Tibial nerve (tissue), 4 donors: ENCODE measurements at regions not wholly inside any gene's neighbourhood (a gene's known extent, or its start where the extent isn't known, plus 50 kb on each side); places are given as distances from the start of the nearest gene placed in this dataset.

Source experiments
- DNase-seq, 2 donors: peaks; one replicate each; pipeline ENCODE4 v3.0.0-alpha.2; 2019; ENCODE audit warnings: low spot score in 2 of 2
- H3K27ac ChIP-seq, 4 donors: fragments of 200-600 bp; sonication (generic) in 3 of 4; one replicate each; pipeline ENCODE4 v1.5.1; 2017 to 2019; ENCODE audit warnings: mild to moderate bottlenecking in 1 of 4
- H3K27me3 ChIP-seq, 2 donors: fragments of 200-600 bp; sonication (generic) in 1 of 2; one replicate each; pipeline versions ENCODE4 v1.5.1 to v1.6.0; 2017 to 2019
- H3K36me3 ChIP-seq, 3 donors: fragments of 200-600 bp; sonication (generic); one replicate each; pipeline ENCODE4 v1.5.1; 2018 to 2019
- H3K4me1 ChIP-seq, 4 donors: fragments of 200-600 bp; sonication (generic) in 3 of 4; one replicate each; pipeline ENCODE4 v1.5.1; 2017 to 2019
- H3K4me3 ChIP-seq, 4 donors: fragments of 200-600 bp; sonication (generic) in 3 of 4; one replicate each; pipeline ENCODE4 v1.5.1; 2017 to 2019; ENCODE audit warnings: mild to moderate bottlenecking in 1 of 4, moderate library complexity in 1 of 4
- H3K9me3 ChIP-seq, 4 donors: fragments of 200-600 bp; sonication (generic) in 3 of 4; one replicate each; pipeline ENCODE4 v1.5.1; 2017 to 2019
- EP300 ChIP-seq, 2 donors: sonication (generic); formaldehyde crosslinking; IDR thresholded peaks; one replicate each; pipeline ENCODE4 v1.6.1; 2017; ENCODE audit warnings: antibody characterized with exemption in 2 of 2, mild to moderate bottlenecking in 1 of 2
- POLR2A ChIP-seq, 2 donors: fragments of 450-650 bp; IDR thresholded peaks; one replicate each; pipeline ENCODE4 v1.6.1; 2017; ENCODE audit warnings: antibody characterized with exemption in 2 of 2, mild to moderate bottlenecking in 2 of 2, moderate library complexity in 2 of 2
- WGBS, 2 donors: methylation state at CpG; one replicate each; pipeline ENCODE4 v1.1.5; 2018; 5-methylcytosine and 5-hydroxymethylcytosine counted together
- TF ChIP-seq, protein P1 (sequence below), 5 experiments: fragments of 200-600 bp in 3 of 5; fragments of 450-650 bp in 2 of 5; sonication (generic) in 3 of 5; IDR thresholded peaks; one replicate each; pipeline ENCODE4 v1.5.1; 2016 to 2019; ENCODE audit warnings: antibody characterized with exemption in 5 of 5, mild to moderate bottlenecking in 3 of 5, moderate library complexity in 2 of 5

DNA sequence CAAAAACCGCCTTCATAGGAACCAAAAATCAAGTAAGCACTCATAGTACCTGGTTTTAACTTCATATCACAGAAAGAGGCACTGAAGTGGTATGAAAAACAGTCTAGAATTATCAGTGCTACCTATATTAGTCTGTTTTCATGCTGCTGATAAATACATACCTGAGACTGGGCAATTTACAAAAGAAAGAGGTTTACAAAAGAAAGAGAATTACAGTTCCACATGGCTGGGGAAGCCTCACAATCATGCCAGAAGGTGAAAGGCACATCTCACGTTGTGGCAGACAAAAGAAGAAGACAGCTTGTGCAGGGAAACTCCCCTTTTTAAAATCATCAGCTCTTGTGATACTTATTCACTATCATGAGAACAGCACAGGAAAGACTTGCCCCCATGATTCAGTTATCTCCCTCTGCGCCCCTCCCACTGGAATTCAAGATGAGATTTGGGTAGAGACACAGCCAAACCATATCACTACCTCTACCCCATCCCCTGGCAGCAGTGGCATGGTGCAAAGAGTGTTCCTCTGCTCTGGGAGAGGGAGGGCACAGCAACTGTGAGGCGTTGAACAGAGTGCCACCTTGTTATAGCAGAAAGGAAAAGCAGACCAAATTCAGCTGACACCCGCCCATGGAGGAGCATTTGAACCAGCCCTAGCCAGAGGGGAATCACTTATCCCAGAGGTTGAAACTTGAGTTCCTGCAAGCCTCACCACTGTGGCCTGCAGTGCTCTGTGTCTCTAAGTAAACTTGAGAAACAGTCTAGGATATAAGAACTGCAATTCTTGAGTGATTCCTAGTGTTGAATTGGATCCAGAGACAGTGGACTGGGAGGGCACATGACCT lies 61.9 kb upstream of the PTPRZ1 start:
- Histone ChIP-seq H3K9me3 (peaks cover 0 to 15% (median 0%) of the 10 kb centered on the region in 4 donors), H3K4me3 (no peak overlapping the region), H3K27ac (no peak overlapping the region), H3K4me1 (no peaks in the 10 kb centered on the region), H3K27me3 (no peaks in the 10 kb centered on the region), H3K36me3 (no peaks in the 10 kb centered on the region)
- no peak for DNase-seq
- WGBS, 2 donors, result 64 to 74% methylated on average over 5 of the region's 5 CpGs
- no peak for TF ChIP-seq EP300 (IDR thresholded peaks at IDR 0.05)
- TF ChIP-seq, protein P1, sequence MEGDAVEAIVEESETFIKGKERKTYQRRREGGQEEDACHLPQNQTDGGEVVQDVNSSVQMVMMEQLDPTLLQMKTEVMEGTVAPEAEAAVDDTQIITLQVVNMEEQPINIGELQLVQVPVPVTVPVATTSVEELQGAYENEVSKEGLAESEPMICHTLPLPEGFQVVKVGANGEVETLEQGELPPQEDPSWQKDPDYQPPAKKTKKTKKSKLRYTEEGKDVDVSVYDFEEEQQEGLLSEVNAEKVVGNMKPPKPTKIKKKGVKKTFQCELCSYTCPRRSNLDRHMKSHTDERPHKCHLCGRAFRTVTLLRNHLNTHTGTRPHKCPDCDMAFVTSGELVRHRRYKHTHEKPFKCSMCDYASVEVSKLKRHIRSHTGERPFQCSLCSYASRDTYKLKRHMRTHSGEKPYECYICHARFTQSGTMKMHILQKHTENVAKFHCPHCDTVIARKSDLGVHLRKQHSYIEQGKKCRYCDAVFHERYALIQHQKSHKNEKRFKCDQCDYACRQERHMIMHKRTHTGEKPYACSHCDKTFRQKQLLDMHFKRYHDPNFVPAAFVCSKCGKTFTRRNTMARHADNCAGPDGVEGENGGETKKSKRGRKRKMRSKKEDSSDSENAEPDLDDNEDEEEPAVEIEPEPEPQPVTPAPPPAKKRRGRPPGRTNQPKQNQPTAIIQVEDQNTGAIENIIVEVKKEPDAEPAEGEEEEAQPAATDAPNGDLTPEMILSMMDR (IDR thresholded peaks at IDR 0.05), result no peak
- no peak for TF ChIP-seq POLR2A (IDR thresholded peaks at IDR 0.05)

- H3K27me3 ChIP-seq, result no peaks in the 10 kb centered on the region
- H3K4me1 ChIP-seq, result no peaks in the 10 kb centered on the region
- TF ChIP-seq, protein P1 (IDR thresholded peaks at IDR 0.05), result no peak
- TF ChIP-seq POLR2A (IDR thresholded peaks at IDR 0.05) (no peak), EP300 (IDR thresholded peaks at IDR 0.05) (no peak)
- no peaks in the 10 kb centered on the region for H3K36me3 ChIP-seq
- DNase-seq, result no peak
- no peak overlapping the region for H3K27ac ChIP-seq
- WGBS, 2 donors, result 90 to 91% methylated on average over 1 of the region's 1 CpG
- peaks cover 0 to 15% (median 0%) of the 10 kb centered on the region in 4 donors for H3K9me3 ChIP-seq
- H3K4me3 ChIP-seq, result no peak overlapping the region
Measured at GRCh38 chr7:121807078-121807477, 65.9 kb upstream of the PTPRZ1 start.

DNA sequence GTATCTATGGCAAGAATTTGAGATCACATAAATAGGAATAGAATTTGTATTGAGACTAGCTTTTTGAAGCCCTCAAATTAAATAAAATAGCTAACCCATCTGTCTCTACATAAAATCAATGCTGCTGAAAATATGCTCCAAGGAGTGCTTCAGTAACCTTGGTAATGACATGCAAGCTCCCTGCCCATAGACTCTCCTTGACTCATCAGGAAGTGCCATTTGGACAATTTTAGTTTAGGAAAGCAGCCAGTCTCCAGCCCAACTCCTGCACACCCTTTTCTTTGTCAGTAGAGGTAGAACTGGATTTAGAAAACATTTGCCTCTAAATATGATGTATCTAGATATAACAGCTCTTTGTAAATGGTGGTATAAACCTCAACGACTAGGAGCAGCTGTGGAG lies 69.9 kb upstream of the PTPRZ1 start:
- TF ChIP-seq EP300 (IDR thresholded peaks at IDR 0.05), result no peak
- TF ChIP-seq, protein P1 (IDR thresholded peaks at IDR 0.05), result no peak
- no peak for TF ChIP-seq POLR2A (IDR thresholded peaks at IDR 0.05)
- Histone ChIP-seq H3K27me3 (no peaks in the 10 kb centered on the region), H3K4me3 (no peak overlapping the region), H3K27ac (no peak overlapping the region), H3K9me3 (peaks cover 0 to 14% (median 0%) of the 10 kb centered on the region in 4 donors), H3K36me3 (no peaks in the 10 kb centered on the region), H3K4me1 (peaks cover 0 to 10% (median 2%) of the 10 kb centered on the region in 4 donors)
- 67 to 73% methylated on average over 1 of the region's 1 CpG for WGBS, 2 donors
- DNase-seq, result no peak

DNA sequence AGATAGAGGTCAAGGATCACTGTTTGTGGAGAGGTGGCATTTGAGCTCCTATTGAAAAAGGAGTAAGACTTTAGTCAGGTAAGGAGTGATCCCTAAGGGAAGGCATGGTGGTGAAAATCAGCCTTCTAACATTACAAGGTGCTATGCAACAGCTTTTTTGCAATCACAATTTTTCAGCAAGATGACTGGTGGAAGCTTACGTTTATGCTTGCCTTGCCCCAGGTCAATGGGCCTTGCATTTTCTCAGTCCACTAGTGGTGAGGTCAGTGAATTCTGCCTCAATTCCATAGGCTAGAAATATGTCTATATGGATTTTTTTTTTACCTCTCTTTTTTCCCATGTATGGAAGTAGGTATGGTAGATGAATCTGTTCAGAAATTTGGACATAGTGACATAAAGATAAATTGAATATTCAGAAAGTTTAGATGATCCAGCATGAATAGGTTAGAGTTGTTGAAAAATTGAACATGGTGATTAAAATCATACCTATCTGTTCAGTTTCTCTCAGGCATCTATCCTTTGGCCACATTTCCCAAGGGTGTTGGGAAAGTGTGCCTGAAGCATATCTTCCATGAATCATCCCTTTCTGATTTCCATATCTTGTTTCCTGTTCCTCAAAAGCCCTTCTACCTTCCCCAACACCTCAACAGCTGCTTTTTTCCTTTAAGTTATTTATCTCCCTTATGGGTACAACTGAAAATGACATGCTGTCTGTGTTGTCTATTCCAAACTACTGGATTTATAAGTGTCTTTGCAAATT lies 71.9 kb upstream of the PTPRZ1 start:
- no peaks in the 10 kb centered on the region for H3K36me3 ChIP-seq
- DNase-seq, result no peak

More for the DNA sequence above, 71.9 kb upstream of the PTPRZ1 start:
- Histone ChIP-seq H3K9me3 (no peaks in the 10 kb centered on the region), H3K4me3 (no peak overlapping the region), H3K4me1 (peaks cover 0 to 21% (median 2%) of the 10 kb centered on the region in 4 donors), H3K27me3 (no peaks in the 10 kb centered on the region), H3K27ac (no peak overlapping the region)
- WGBS, 2 donors, result 85 to 88% methylated on average over 1 of the region's 1 CpG
- TF ChIP-seq, protein P1 (IDR thresholded peaks at IDR 0.05), result no peak
